ENCODE measurements at regions not wholly inside any gene's neighbourhood (a gene's known extent, or its start where the extent isn't known, plus 50 kb on each side); places are given as distances from the start of the nearest gene placed in this dataset.

- no peak for TF ChIP-seq CTCF (conservative IDR thresholded peaks at IDR 0.05; ENCODE audit: low read depth, low read length)
- H3K4me3 ChIP-seq (ENCODE audit: low read depth, low read length) = no peak overlapping the region
- no peak for DNase-seq (ENCODE audit: low read depth)
Observed at GRCh38 chr7:9876053-9876452, 1097.6 kb upstream of the PHF14 start.

- no peak for TF ChIP-seq CTCF (conservative IDR thresholded peaks at IDR 0.05; ENCODE audit: low read depth, low read length)
- H3K4me3 ChIP-seq (ENCODE audit: low read depth, low read length) = no peak overlapping the region
- no peak for DNase-seq (ENCODE audit: low read depth)
Observed at GRCh38 chr7:9889554-9889953, 1084.1 kb upstream of the PHF14 start.

- no peak for DNase-seq (ENCODE audit: low read depth)
- no peak for TF ChIP-seq CTCF (conservative IDR thresholded peaks at IDR 0.05; ENCODE audit: low read depth, low read length)
- no peak overlapping the region for H3K4me3 ChIP-seq (ENCODE audit: low read depth, low read length)
Observed at GRCh38 chr7:9890092-9890491, 1083.6 kb upstream of the PHF14 start.

- no peak overlapping the region for H3K4me3 ChIP-seq (ENCODE audit: low read depth, low read length)
- no peak for TF ChIP-seq CTCF (conservative IDR thresholded peaks at IDR 0.05; ENCODE audit: low read depth, low read length)
- no peak for DNase-seq (ENCODE audit: low read depth)
Observed at GRCh38 chr7:9891056-9891455, 1082.6 kb upstream of the PHF14 start.

GRCh38 chr7:9900339-9900738, 1073.3 kb upstream of the PHF14 start:
- no peak overlapping the region for H3K4me3 ChIP-seq (ENCODE audit: low read depth, low read length)
- no peak for DNase-seq (ENCODE audit: low read depth)
- TF ChIP-seq CTCF (conservative IDR thresholded peaks at IDR 0.05; ENCODE audit: low read depth, low read length) = no peak

- no peak for DNase-seq (ENCODE audit: low read depth)
- H3K4me3 ChIP-seq (ENCODE audit: low read depth, low read length) = no peak overlapping the region
- no peak for TF ChIP-seq CTCF (conservative IDR thresholded peaks at IDR 0.05; ENCODE audit: low read depth, low read length)
Observed at GRCh38 chr7:9921326-9921725, 1052.3 kb upstream of the PHF14 start.

GRCh38 chr7:9937944-9938631, 1035.6 kb upstream of the PHF14 start:
- no peak for TF ChIP-seq CTCF (conservative IDR thresholded peaks at IDR 0.05; ENCODE audit: low read depth, low read length)
- peak; percentile 5 for DNase-seq (ENCODE audit: low read depth)
- H3K4me3 ChIP-seq (ENCODE audit: low read depth, low read length) = no peak overlapping the region

Measured in choroid plexus epithelial cell (primary cell).